Neural crest cell (in vitro differentiated cells): ENCODE measurements at regions not wholly inside any gene's neighbourhood (a gene's known extent, or its start where the extent isn't known, plus 50 kb on each side); places are given as distances from the start of the nearest gene placed in this dataset.

Experiments used
- DNase-seq: peaks from one replicate; pipeline ENCODE4 v3.0.0; 2021; ENCODE audit warnings: low read depth, mixed read lengths, low spot score
- H3K27ac Mint-ChIP-seq: one replicate; pipeline ENCODE4 v1.8.0; 2021; ENCODE audit warnings: mild to moderate bottlenecking, mixed read lengths; ENCODE audit not compliant: unreplicated experiment
- H3K27me3 Mint-ChIP-seq: 2 replicates; pipeline ENCODE4 v1.8.0; 2021; ENCODE audit warnings: low read depth, mild to moderate bottlenecking, mixed read lengths
- H3K36me3 Mint-ChIP-seq: 2 replicates; pipeline ENCODE4 v1.8.0; 2021; ENCODE audit warnings: low read depth, mild to moderate bottlenecking, mixed read lengths
- H3K4me1 Mint-ChIP-seq: 2 replicates; pipeline ENCODE4 v1.8.0; 2021; ENCODE audit warnings: mixed read lengths
- H3K4me3 Mint-ChIP-seq: one replicate; pipeline ENCODE4 v1.8.0; 2021; ENCODE audit warnings: mild to moderate bottlenecking, mixed read lengths
- H3K9me3 Mint-ChIP-seq: 2 replicates; pipeline ENCODE4 v1.8.0; 2021; ENCODE audit warnings: mixed read lengths
- CTCF ChIP-seq: fragments of 200-600 bp; sonication (generic); conservative IDR thresholded peaks from 2 replicates; pipeline ENCODE4 v1.5.0; 2021; ENCODE audit warnings: antibody characterized with exemption, mild to moderate bottlenecking

GRCh38 chr5:10162468-10162867 is 87.2 kb downstream of the ATPSCKMT start:
- Mint-ChIP-seq H3K4me1 (peaks cover 11% of the 10 kb centered on the region), H3K27me3 (no peaks in the 10 kb centered on the region), H3K4me3 (no peak overlapping the region), H3K36me3 (peaks cover 7% of the 10 kb centered on the region), H3K9me3 (peaks cover 14% of the 10 kb centered on the region), H3K27ac (no peak overlapping the region)
- no peak for TF ChIP-seq CTCF
- no peak for DNase-seq

GRCh38 chr5:10161778-10162177 is 87.9 kb downstream of the ATPSCKMT start:
- Mint-ChIP-seq H3K36me3 (peaks cover 7% of the 10 kb centered on the region), H3K27me3 (no peaks in the 10 kb centered on the region), H3K27ac (no peak overlapping the region), H3K9me3 (peaks cover 14% of the 10 kb centered on the region), H3K4me1 (peaks cover 11% of the 10 kb centered on the region), H3K4me3 (no peak overlapping the region)
- no peak for TF ChIP-seq CTCF
- DNase-seq: no peak

- no peak for TF ChIP-seq CTCF
- no peak for DNase-seq
- Mint-ChIP-seq H3K9me3 (peaks cover 3% of the 10 kb centered on the region), H3K27ac (no peak overlapping the region), H3K4me1 (peaks cover 11% of the 10 kb centered on the region), H3K4me3 (no peak overlapping the region), H3K36me3 (peaks cover 4% of the 10 kb centered on the region), H3K27me3 (no peaks in the 10 kb centered on the region)
These were observed 89.4 kb downstream of the ATPSCKMT start for GRCh38 chr5:10160241-10160640.

GRCh38 chr5:10158886-10159285 is 90.8 kb downstream of the ATPSCKMT start:
- Mint-ChIP-seq H3K27me3 (no peaks in the 10 kb centered on the region), H3K4me1 (peaks cover 11% of the 10 kb centered on the region), H3K4me3 (no peak overlapping the region), H3K9me3 (no peaks in the 10 kb centered on the region), H3K36me3 (no peaks in the 10 kb centered on the region), H3K27ac (peak overlapping the region; percentile 88)
- no peak for DNase-seq
- TF ChIP-seq CTCF: no peak

- H3K27me3 Mint-ChIP-seq: no peaks in the 10 kb centered on the region
- DNase-seq: no peak
- no peak for TF ChIP-seq CTCF
- no peaks in the 10 kb centered on the region for H3K36me3 Mint-ChIP-seq
- no peak overlapping the region for H3K4me3 Mint-ChIP-seq
- peaks cover 11% of the 10 kb centered on the region for H3K4me1 Mint-ChIP-seq
- H3K27ac Mint-ChIP-seq: no peak overlapping the region
- no peaks in the 10 kb centered on the region for H3K9me3 Mint-ChIP-seq
These were observed 92.5 kb downstream of the ATPSCKMT start for GRCh38 chr5:10157085-10157669.
